CD14-positive monocyte (primary cell): ENCODE measurements at regions not wholly inside any gene's neighbourhood (a gene's known extent, or its start where the extent isn't known, plus 50 kb on each side); places are given as distances from the start of the nearest gene placed in this dataset.
"Not testable (repeated sequence)": the region's sequence is repeated elsewhere in the genome, so short reads cannot be mapped to it uniquely, and the experiment has no call there.

ENCODE experiments used
- DNase-seq, 3 donors: peaks; one replicate each; pipeline ENCODE4 v3.0.0-alpha.2; 2011 to 2022
- H2AFZ ChIP-seq: 2 replicates; pipeline ENCODE4 v1.6.0; 2012; ENCODE audit warnings: mild to moderate bottlenecking, low read depth, low read length, inconsistent platforms; ENCODE audit not compliant: insufficient read depth, poor library complexity, severe bottlenecking
- H3K27ac ChIP-seq, 2 donors: 1 replicate in 1 of 2; 2 replicates in 1 of 2; pipeline ENCODE4 v1.5.1; 2012 to 2013; ENCODE audit warnings: low read length in 2 of 2, control low read depth in 1 of 2, inconsistent platforms in 1 of 2, low read depth in 1 of 2, mild to moderate bottlenecking in 1 of 2
- H3K27me3 ChIP-seq, 2 donors: one replicate each; pipeline versions ENCODE4 v1.6.0 to v1.6.1; 2011 to 2013; ENCODE audit warnings: low read length in 2 of 2; ENCODE audit not compliant: control insufficient read depth in 2 of 2, insufficient read depth in 2 of 2
- H3K36me3 ChIP-seq, 2 donors: replicated peaks in 1 of 2; 1 replicate in 1 of 2; 2 replicates in 1 of 2; pipeline versions ENCODE4 v1.5.1 to v1.6.1; 2012 to 2013; ENCODE audit warnings: low read length in 2 of 2, control low read depth in 1 of 2, inconsistent platforms in 1 of 2, mild to moderate bottlenecking in 1 of 2; ENCODE audit not compliant: insufficient read depth in 2 of 2, control insufficient read depth in 1 of 2
- H3K4me1 ChIP-seq, 2 donors: 1 replicate in 1 of 2; 2 replicates in 1 of 2; pipeline versions ENCODE4 v1.5.1 to v1.6.1; 2012 to 2013; ENCODE audit warnings: low read length in 2 of 2, control low read depth in 1 of 2, inconsistent platforms in 1 of 2, mild to moderate bottlenecking in 1 of 2, moderate library complexity in 1 of 2; ENCODE audit not compliant: insufficient read depth in 2 of 2, control insufficient read depth in 1 of 2
- H3K4me2 ChIP-seq: replicated peaks from 2 replicates; pipeline ENCODE3; 2012; ENCODE audit warnings: low read length, moderate library complexity, mild to moderate bottlenecking; ENCODE audit not compliant: poor library complexity, severe bottlenecking; ENCODE audit errors: extremely low read depth
- H3K4me3 ChIP-seq, 3 experiments: fragments of 200-600 bp in 1 of 3; sonication (generic) in 1 of 3; replicated peaks in 1 of 3; 1 replicate in 2 of 3; 2 replicates in 1 of 3; pipeline ENCODE4 v1.5.1; 2011 to 2013; ENCODE audit warnings: low read length in 3 of 3, mild to moderate bottlenecking in 3 of 3, control low read depth in 2 of 3, low read depth in 2 of 3, inconsistent platforms in 1 of 3, moderate library complexity in 1 of 3
- H3K79me2 ChIP-seq: 2 replicates; pipeline ENCODE4 v1.6.0; 2012; ENCODE audit warnings: mild to moderate bottlenecking, control low read depth, inconsistent platforms, low read length, moderate library complexity; ENCODE audit not compliant: insufficient read depth
- H3K9ac ChIP-seq: 2 replicates; pipeline ENCODE4 v1.6.0; 2017; ENCODE audit warnings: low read length, mild to moderate bottlenecking; ENCODE audit not compliant: insufficient read depth, poor library complexity, severe bottlenecking
- H3K9me3 ChIP-seq, 2 donors: replicated peaks in 1 of 2; 1 replicate in 1 of 2; 2 replicates in 1 of 2; pipeline versions ENCODE4 v1.5.1 to v1.6.1; 2012 to 2013; ENCODE audit warnings: low read length in 2 of 2, control low read depth in 1 of 2; ENCODE audit not compliant: control insufficient read depth in 1 of 2, insufficient read depth in 1 of 2
- H4K20me1 ChIP-seq: 2 replicates; pipeline ENCODE4 v1.6.0; 2012; ENCODE audit warnings: mild to moderate bottlenecking, low read length, control low read depth, moderate library complexity; ENCODE audit not compliant: insufficient read depth
- H3K27ac Mint-ChIP-seq, 7 donors: one replicate each; pipeline ENCODE4 v1.8.0; 2020; ENCODE audit warnings: mild to moderate bottlenecking in 7 of 7, mixed read lengths in 7 of 7, moderate library complexity in 6 of 7, inconsistent platforms in 2 of 7
- H3K27me3 Mint-ChIP-seq, 3 donors: one replicate each; pipeline ENCODE4 v1.8.0; 2021 to 2022; ENCODE audit warnings: low read depth in 3 of 3, mild to moderate bottlenecking in 3 of 3, mixed read lengths in 3 of 3, moderate library complexity in 3 of 3, inconsistent platforms in 1 of 3
- H3K36me3 Mint-ChIP-seq, 2 donors: one replicate each; pipeline ENCODE4 v1.8.0; 2020; ENCODE audit warnings: mixed read lengths in 2 of 2, inconsistent platforms in 1 of 2, mild to moderate bottlenecking in 1 of 2
- H3K4me1 Mint-ChIP-seq: one replicate; pipeline ENCODE4 v1.8.0; 2020; ENCODE audit warnings: mild to moderate bottlenecking, mixed read lengths
- H3K4me3 Mint-ChIP-seq, 2 donors: one replicate each; pipeline ENCODE4 v1.8.0; 2020; ENCODE audit warnings: mild to moderate bottlenecking in 2 of 2, mixed read lengths in 2 of 2, moderate library complexity in 1 of 2
- H3K9me3 Mint-ChIP-seq, 7 donors: one replicate each; pipeline ENCODE4 v1.8.0; 2020 to 2022; ENCODE audit warnings: mixed read lengths in 7 of 7, mild to moderate bottlenecking in 6 of 7, moderate library complexity in 6 of 7, inconsistent platforms in 2 of 7
- CTCF ChIP-seq: fragments of 200-600 bp; IDR thresholded peaks from one replicate; pipeline ENCODE4 v1.8.0; 2022; ENCODE audit warnings: antibody characterized with exemption, mild to moderate bottlenecking
- WGBS: methylation state at CpG from one replicate; pipeline ENCODE4 v1.1.5; 2013; ENCODE audit warnings: missing lambda C conversion rate; ENCODE audit not compliant: insufficient coverage; 5-methylcytosine and 5-hydroxymethylcytosine counted together
- intact Hi-C, 2 donors: fragments of 100-400 bp; cut with micrococcal nuclease; formaldehyde crosslinking; loops; one replicate each; pipeline versions ENCODE4 v1.15.0 to v1.15.1; 2023

GRCh38 chr2:43065871-43066270, 160.5 kb downstream of the ZFP36L2 start:
- DNase-seq = no peak
- Mint-ChIP-seq H3K27me3 (peaks cover 0 to 6% (median 3%) of the 10 kb centered on the region in 3 donors), H3K4me3 (no peak overlapping the region), H3K9me3 (peaks cover 2 to 10% (median 4%) of the 10 kb centered on the region in 7 donors), H3K36me3 (peaks cover 0 to 2% of the 10 kb centered on the region in 2 donors), H3K4me1 (peaks cover 29% of the 10 kb centered on the region), H3K27ac (no peak overlapping the region)
- H3K4me1 ChIP-seq = peaks cover 11 to 17% of the 10 kb centered on the region in 2 donors
- no peaks in the 10 kb centered on the region for H4K20me1 ChIP-seq
- no peak overlapping the region for H3K27ac ChIP-seq
- H3K9me3 ChIP-seq = no peaks in the 10 kb centered on the region
- intact Hi-C loops = no loop called here
- H3K4me2 ChIP-seq = no peak overlapping the region
- no peak overlapping the region for H3K4me3 ChIP-seq
- H3K9ac ChIP-seq = no peak overlapping the region
- WGBS = 63% methylated on average over 6 of the region's 10 CpGs
- no peaks in the 10 kb centered on the region for H3K27me3 ChIP-seq
- H3K36me3 ChIP-seq = no peaks in the 10 kb centered on the region
- H2AFZ ChIP-seq = no peak overlapping the region
- TF ChIP-seq CTCF = no peak
- no peaks in the 10 kb centered on the region for H3K79me2 ChIP-seq

- Histone ChIP-seq H3K27ac (no peak overlapping the region), H3K9ac (no peak overlapping the region), H3K27me3 (no peaks in the 10 kb centered on the region), H3K36me3 (no peaks in the 10 kb centered on the region), H3K79me2 (no peaks in the 10 kb centered on the region), H3K9me3 (no peaks in the 10 kb centered on the region), H3K4me3 (no peak overlapping the region), H3K4me1 (peaks cover 15 to 21% of the 10 kb centered on the region in 2 donors), H4K20me1 (no peaks in the 10 kb centered on the region), H3K4me2 (no peak overlapping the region), H2AFZ (no peak overlapping the region)
- DNase-seq = no peak
- Mint-ChIP-seq H3K4me1 (peaks cover 33% of the 10 kb centered on the region), H3K27me3 (peaks cover 0 to 4% (median 3%) of the 10 kb centered on the region in 3 donors), H3K9me3 (peaks cover 2 to 12% (median 4%) of the 10 kb centered on the region in 7 donors), H3K4me3 (no peak overlapping the region), H3K36me3 (peaks cover 0 to 2% of the 10 kb centered on the region in 2 donors), H3K27ac (no peak overlapping the region)
- 100% methylated on average over 1 of the region's 3 CpGs for WGBS
- intact Hi-C loops = no loop called here
- TF ChIP-seq CTCF = no peak
These were observed 161.4 kb downstream of the ZFP36L2 start for GRCh38 chr2:43065036-43065435.

- H3K27me3 Mint-ChIP-seq, H3K4me3 ChIP-seq, H3K36me3 ChIP-seq, H3K27ac Mint-ChIP-seq, H2AFZ ChIP-seq, intact Hi-C loops, H3K27ac ChIP-seq, H3K27me3 ChIP-seq, H3K4me2 ChIP-seq, H3K36me3 Mint-ChIP-seq, DNase-seq, H3K9ac ChIP-seq, H3K9me3 ChIP-seq, H4K20me1 ChIP-seq, H3K4me3 Mint-ChIP-seq, H3K79me2 ChIP-seq: not testable (repeated sequence)
- Mint-ChIP-seq H3K9me3 (peaks cover 2 to 12% (median 4%) of the 10 kb centered on the region in 7 donors), H3K4me1 (peaks cover 43% of the 10 kb centered on the region)
- WGBS = no CpG with 5 or more reads among the region's 32 CpGs
- peaks cover 26 to 29% of the 10 kb centered on the region in 2 donors for H3K4me1 ChIP-seq
These were observed 163.3 kb downstream of the ZFP36L2 start for GRCh38 chr2:43063096-43063495.
